Panc1 (cell line): ENCODE measurements at regions not wholly inside any gene's neighbourhood (a gene's known extent, or its start where the extent isn't known, plus 50 kb on each side); places are given as distances from the start of the nearest gene placed in this dataset.

Experiments used
- POLR2AphosphoS5 ChIP-seq: IDR thresholded peaks from 2 replicates; pipeline ENCODE4 v1.6.1; 2012; ENCODE audit warnings: mild to moderate bottlenecking, low read depth, low read length, moderate library complexity
- REST ChIP-seq, 2 experiments: IDR thresholded peaks; 2 replicates each; pipeline ENCODE4 v1.6.1; 2011 to 2012; ENCODE audit warnings: low read depth in 2 of 2, control low read depth in 1 of 2, low read length in 1 of 2, mild to moderate bottlenecking in 1 of 2, moderate library complexity in 1 of 2; ENCODE audit not compliant: insufficient read depth in 1 of 2
- SIN3A ChIP-seq: IDR thresholded peaks from 2 replicates; pipeline ENCODE4 v1.6.1; 2012; ENCODE audit warnings: low read depth, mild to moderate bottlenecking, low read length, moderate library complexity, borderline replicate concordance; ENCODE audit not compliant: insufficient read depth
- TCF7L2 ChIP-seq: IDR thresholded peaks from 2 replicates; pipeline ENCODE4 v1.6.1; 2011; ENCODE audit warnings: mild to moderate bottlenecking, low read depth, low read length, inconsistent platforms
- TF ChIP-seq, protein P1 (sequence below): fragments of 450-650 bp; IDR thresholded peaks from 2 replicates; pipeline ENCODE4 v1.5.1; 2017; ENCODE audit warnings: mild to moderate bottlenecking

DNA sequence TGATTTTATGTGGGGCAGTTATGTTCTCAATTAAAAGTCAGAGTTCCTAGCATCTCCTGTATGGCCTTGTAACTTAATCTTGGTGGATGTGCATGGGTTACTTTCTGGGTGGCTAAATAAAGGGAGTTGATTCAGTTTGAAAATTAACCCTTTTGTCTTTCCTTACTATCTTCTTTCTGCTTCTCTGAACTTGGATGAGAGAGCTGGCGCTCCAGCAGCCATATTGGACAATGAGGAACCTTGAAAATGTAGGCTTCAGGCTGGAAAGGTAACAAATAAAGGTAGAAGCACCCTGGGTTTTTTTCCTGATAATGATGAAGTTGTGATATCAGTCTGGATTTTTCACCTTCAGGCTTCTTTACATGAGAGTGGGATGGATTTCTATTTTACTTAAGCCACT lies 714.1 kb upstream of the TMEM132C start:
- TF ChIP-seq, protein P1, sequence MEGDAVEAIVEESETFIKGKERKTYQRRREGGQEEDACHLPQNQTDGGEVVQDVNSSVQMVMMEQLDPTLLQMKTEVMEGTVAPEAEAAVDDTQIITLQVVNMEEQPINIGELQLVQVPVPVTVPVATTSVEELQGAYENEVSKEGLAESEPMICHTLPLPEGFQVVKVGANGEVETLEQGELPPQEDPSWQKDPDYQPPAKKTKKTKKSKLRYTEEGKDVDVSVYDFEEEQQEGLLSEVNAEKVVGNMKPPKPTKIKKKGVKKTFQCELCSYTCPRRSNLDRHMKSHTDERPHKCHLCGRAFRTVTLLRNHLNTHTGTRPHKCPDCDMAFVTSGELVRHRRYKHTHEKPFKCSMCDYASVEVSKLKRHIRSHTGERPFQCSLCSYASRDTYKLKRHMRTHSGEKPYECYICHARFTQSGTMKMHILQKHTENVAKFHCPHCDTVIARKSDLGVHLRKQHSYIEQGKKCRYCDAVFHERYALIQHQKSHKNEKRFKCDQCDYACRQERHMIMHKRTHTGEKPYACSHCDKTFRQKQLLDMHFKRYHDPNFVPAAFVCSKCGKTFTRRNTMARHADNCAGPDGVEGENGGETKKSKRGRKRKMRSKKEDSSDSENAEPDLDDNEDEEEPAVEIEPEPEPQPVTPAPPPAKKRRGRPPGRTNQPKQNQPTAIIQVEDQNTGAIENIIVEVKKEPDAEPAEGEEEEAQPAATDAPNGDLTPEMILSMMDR, result no peak
- TF ChIP-seq SIN3A, result no peak
- TF ChIP-seq REST (IDR thresholded peaks at IDR 0.05; ENCODE audit: insufficient read depth in 1 of 2, low read depth in 2 of 2, low read length in 1 of 2), result no peak
- no peak for TF ChIP-seq POLR2AphosphoS5
- TF ChIP-seq TCF7L2, result no peak
